Gastrocnemius medialis (tissue), 4 donors: ENCODE measurements at regions not wholly inside any gene's neighbourhood (a gene's known extent, or its start where the extent isn't known, plus 50 kb on each side); places are given as distances from the start of the nearest gene placed in this dataset.
A peak's percentile ranks its signal among the peaks of the same experiment; 100 is the strongest.
"Not testable (repeated sequence)": the region's sequence is repeated elsewhere in the genome, so short reads cannot be mapped to it uniquely, and the experiment has no call there.

ENCODE experiments used
- ATAC-seq, 2 donors: fragments of 150-250 bp; one replicate each; pipeline ENCODE4 v1.9.1; 2016
- DNase-seq, 2 donors: peaks; one replicate each; pipeline ENCODE4 v3.0.0-alpha.2; 2019
- H3K27ac ChIP-seq, 4 donors: fragments of 200-600 bp; sonication (generic); 1 replicate in 1 of 4; 2 replicates in 3 of 4; pipeline ENCODE4 v1.5.1; 2016 to 2018; ENCODE audit warnings: mild to moderate bottlenecking in 2 of 4, moderate library complexity in 1 of 4
- H3K27me3 ChIP-seq, 3 donors: fragments of 200-600 bp; sonication (generic) in 2 of 3; 1 replicate in 1 of 3; 2 replicates in 2 of 3; pipeline versions ENCODE4 v1.5.1 to v1.6.0; 2016 to 2019; ENCODE audit warnings: mild to moderate bottlenecking in 1 of 3, moderate library complexity in 1 of 3
- H3K36me3 ChIP-seq, 2 donors: fragments of 200-600 bp; sonication (generic) in 1 of 2; one replicate each; pipeline ENCODE4 v1.5.1; 2017 to 2018
- H3K4me1 ChIP-seq, 2 donors: fragments of 200-600 bp; sonication (generic) in 1 of 2; one replicate each; pipeline ENCODE4 v1.5.1; 2016 to 2017; ENCODE audit warnings: mild to moderate bottlenecking in 2 of 2
- H3K4me3 ChIP-seq, 4 donors: fragments of 200-600 bp; sonication (generic) in 3 of 4; 1 replicate in 1 of 4; 2 replicates in 3 of 4; pipeline ENCODE4 v1.5.1; 2016 to 2019; ENCODE audit warnings: mild to moderate bottlenecking in 2 of 4
- H3K9me3 ChIP-seq, 3 donors: fragments of 200-600 bp; sonication (generic) in 2 of 3; 1 replicate in 1 of 3; 2 replicates in 2 of 3; pipeline ENCODE4 v1.5.1; 2016 to 2019
- CTCF ChIP-seq, 5 experiments: fragments of 450-650 bp in 3 of 5; fragments of 200-600 bp in 2 of 5; sonication (generic) in 2 of 5; IDR thresholded peaks in 4 of 5; conservative IDR thresholded peaks in 1 of 5; 1 replicate in 4 of 5; 2 replicates in 1 of 5; pipeline ENCODE4 v1.5.1; 2016 to 2019; ENCODE audit warnings: antibody characterized with exemption in 5 of 5, mild to moderate bottlenecking in 3 of 5, moderate library complexity in 3 of 5
- POLR2A ChIP-seq, 2 donors: fragments of 450-650 bp; IDR thresholded peaks; one replicate each; pipeline ENCODE4 v1.6.1; 2017; ENCODE audit warnings: antibody characterized with exemption in 2 of 2, mild to moderate bottlenecking in 2 of 2, moderate library complexity in 2 of 2
- in situ Hi-C, 4 donors: fragments of 200-750 bp; cut with MboI; loops; one replicate each; pipeline versions ENCODE4 v1.15.0 to v1.8.0; 2017; ENCODE audit warnings: low sequenced_read_pairs in 4 of 4
- intact Hi-C: fragments of 100-400 bp; cut with DNase I; formaldehyde crosslinking; loops from one replicate; pipeline ENCODE4 v1.15.1; 2023; ENCODE audit warnings: low total_unique reads

- in situ Hi-C loops (no loop called here), intact Hi-C loops (loop anchor here (10.0 kb wide), 1 partner anchor 459 kb away; no protein-coding TSS in a partner anchor)
- no peak for ATAC-seq
- no peak overlapping the region for H3K27ac ChIP-seq
- no peaks in the 10 kb centered on the region for H3K27me3 ChIP-seq
- no peaks in the 10 kb centered on the region for H3K9me3 ChIP-seq
- DNase-seq = no peak
- no peak overlapping the region for H3K4me3 ChIP-seq
- TF ChIP-seq POLR2A (IDR thresholded peaks at IDR 0.05) (no peak), CTCF (IDR thresholded peaks at IDR 0.05 in 4 of 5, conservative IDR thresholded peaks at IDR 0.05 in 1 of 5) (peak in 4 of 5 experiments; percentile 10 to 48 (median 24))
- H3K36me3 ChIP-seq = no peaks in the 10 kb centered on the region
- H3K4me1 ChIP-seq = no peaks in the 10 kb centered on the region
These were observed 127.6 kb upstream of the SPOPL start for GRCh38 chr2:138373993-138374408.

GRCh38 chr2:138381373-138381772 is 120.2 kb upstream of the SPOPL start:
- H3K4me3 ChIP-seq = no peak overlapping the region
- no peak for TF ChIP-seq POLR2A (IDR thresholded peaks at IDR 0.05)
- TF ChIP-seq CTCF (IDR thresholded peaks at IDR 0.05 in 4 of 5, conservative IDR thresholded peaks at IDR 0.05 in 1 of 5) = no peak
- no peaks in the 10 kb centered on the region for H3K4me1 ChIP-seq
- H3K27ac ChIP-seq = no peak overlapping the region
- no peaks in the 10 kb centered on the region for H3K27me3 ChIP-seq
- H3K36me3 ChIP-seq = no peaks in the 10 kb centered on the region
- ATAC-seq (no peak), DNase-seq (no peak)
- in situ Hi-C loops = loop anchor here in 1 of 4 donors (25.0 kb wide), 1 partner anchor 469 kb away; no protein-coding TSS in a partner anchor
- intact Hi-C loops = no loop called here
- H3K9me3 ChIP-seq = no peaks in the 10 kb centered on the region

- H3K27ac ChIP-seq = no peak overlapping the region
- no peaks in the 10 kb centered on the region for H3K9me3 ChIP-seq
- no peak overlapping the region for H3K4me3 ChIP-seq
- in situ Hi-C loops (loop anchor here in 1 of 4 donors (25.0 kb wide), 1 partner anchor 470 kb away; no protein-coding TSS in a partner anchor), intact Hi-C loops (no loop called here)
- no peaks in the 10 kb centered on the region for H3K36me3 ChIP-seq
- DNase-seq = no peak
- no peaks in the 10 kb centered on the region for H3K27me3 ChIP-seq
- no peak for ATAC-seq
- TF ChIP-seq POLR2A (IDR thresholded peaks at IDR 0.05) (no peak), CTCF (IDR thresholded peaks at IDR 0.05 in 4 of 5, conservative IDR thresholded peaks at IDR 0.05 in 1 of 5) (no peak)
- H3K4me1 ChIP-seq = no peaks in the 10 kb centered on the region
These were observed 118.9 kb upstream of the SPOPL start for GRCh38 chr2:138382672-138383071.

GRCh38 chr2:138386191-138386590 is 115.4 kb upstream of the SPOPL start:
- in situ Hi-C loops = loop anchor here in 1 of 4 donors (25.0 kb wide), 1 partner anchor 474 kb away; no protein-coding TSS in a partner anchor
- ATAC-seq, intact Hi-C loops: not testable (repeated sequence)

GRCh38 chr2:138389063-138389462 is 112.5 kb upstream of the SPOPL start:
- in situ Hi-C loops = loop anchor here in 1 of 4 donors (25.0 kb wide), 1 partner anchor 477 kb away; no protein-coding TSS in a partner anchor
- no peak for ATAC-seq
- Histone ChIP-seq H3K4me3 (no peak overlapping the region), H3K9me3 (no peaks in the 10 kb centered on the region), H3K4me1 (no peaks in the 10 kb centered on the region), H3K27ac (no peak overlapping the region), H3K27me3 (no peaks in the 10 kb centered on the region), H3K36me3 (no peaks in the 10 kb centered on the region)
- no peak for DNase-seq
- intact Hi-C loops = no loop called here
- no peak for TF ChIP-seq POLR2A (IDR thresholded peaks at IDR 0.05)
- no peak for TF ChIP-seq CTCF (IDR thresholded peaks at IDR 0.05 in 4 of 5, conservative IDR thresholded peaks at IDR 0.05 in 1 of 5)

More at GRCh38 chr2:138386191-138386590, 115.4 kb upstream of the SPOPL start:
- H3K27ac ChIP-seq, H3K36me3 ChIP-seq, DNase-seq, H3K4me3 ChIP-seq, H3K9me3 ChIP-seq, H3K27me3 ChIP-seq, H3K4me1 ChIP-seq: not testable (repeated sequence)
